H1 (cell line): ENCODE measurements at regions not wholly inside any gene's neighbourhood (a gene's known extent, or its start where the extent isn't known, plus 50 kb on each side); places are given as distances from the start of the nearest gene placed in this dataset.

Source experiments
- BACH1 ChIP-seq: IDR thresholded peaks from 2 replicates; pipeline ENCODE4 v1.6.1; 2012; ENCODE audit warnings: low read length, improper control_type of control experiment
- BCL11A ChIP-seq, 2 experiments: IDR thresholded peaks; one replicate each; pipeline ENCODE4 v1.6.1; 2011; ENCODE audit warnings: low read depth in 2 of 2, low read length in 2 of 2, mild to moderate bottlenecking in 2 of 2
- POLR2A ChIP-seq, 2 experiments: IDR thresholded peaks; 1 replicate in 1 of 2; 2 replicates in 1 of 2; pipeline ENCODE4 v1.6.1; 2011; ENCODE audit warnings: low read depth in 2 of 2, low read length in 2 of 2, mild to moderate bottlenecking in 2 of 2; ENCODE audit errors: control extremely low read depth in 1 of 2
- TCF12 ChIP-seq: IDR thresholded peaks from 2 replicates; pipeline ENCODE4 v1.6.1; 2011; ENCODE audit warnings: low read depth, mild to moderate bottlenecking, low read length
- TF ChIP-seq, protein P1 (sequence below), 3 experiments: IDR thresholded peaks; 1 replicate in 2 of 3; 2 replicates in 1 of 3; pipeline versions ENCODE4 v1.5.1 to v1.6.1; 2011; ENCODE audit warnings: low read length in 3 of 3, mild to moderate bottlenecking in 3 of 3, inconsistent platforms in 2 of 3, low read depth in 1 of 3, moderate library complexity in 1 of 3; ENCODE audit not compliant: insufficient read depth in 1 of 3; ENCODE audit errors: control extremely low read depth in 1 of 3
- TF ChIP-seq, protein P2 (sequence below): IDR thresholded peaks from 2 replicates; pipeline ENCODE4 v1.6.1; 2012; ENCODE audit warnings: inconsistent platforms

DNA sequence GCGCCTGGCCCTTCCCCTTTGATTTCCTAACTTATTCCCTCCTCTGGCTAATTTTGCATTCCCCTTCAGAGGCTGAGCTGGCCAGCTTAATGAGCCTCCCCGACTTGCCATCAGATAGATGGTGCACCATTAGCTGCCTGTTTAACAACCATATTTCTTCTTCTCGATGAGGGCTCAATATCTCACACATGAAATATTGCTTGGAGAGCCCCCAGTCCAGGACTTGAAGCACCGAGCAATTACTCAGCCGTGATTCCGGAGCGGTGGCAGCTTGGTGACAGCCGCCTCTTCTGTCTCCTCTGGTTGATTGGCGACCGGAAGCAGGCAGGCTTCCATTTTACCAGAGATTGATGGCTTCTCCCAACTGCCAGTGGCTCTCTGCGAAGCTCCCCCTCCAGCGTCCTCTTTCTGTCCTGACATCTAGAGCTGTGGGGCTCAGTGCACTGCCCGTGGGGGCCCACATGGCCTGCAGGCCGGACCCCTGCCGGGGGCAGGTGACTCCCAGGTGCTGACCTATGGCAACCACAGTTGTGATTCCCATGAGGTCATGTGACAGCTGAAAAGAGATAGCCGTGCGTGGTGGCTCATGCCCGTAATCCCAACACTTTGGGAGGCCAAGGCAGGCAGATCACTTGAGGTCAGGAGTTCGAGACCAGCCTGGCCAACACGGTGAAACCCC, 133.7 kb upstream of the SEC14L1 start (continued):
- TF ChIP-seq, protein P1, sequence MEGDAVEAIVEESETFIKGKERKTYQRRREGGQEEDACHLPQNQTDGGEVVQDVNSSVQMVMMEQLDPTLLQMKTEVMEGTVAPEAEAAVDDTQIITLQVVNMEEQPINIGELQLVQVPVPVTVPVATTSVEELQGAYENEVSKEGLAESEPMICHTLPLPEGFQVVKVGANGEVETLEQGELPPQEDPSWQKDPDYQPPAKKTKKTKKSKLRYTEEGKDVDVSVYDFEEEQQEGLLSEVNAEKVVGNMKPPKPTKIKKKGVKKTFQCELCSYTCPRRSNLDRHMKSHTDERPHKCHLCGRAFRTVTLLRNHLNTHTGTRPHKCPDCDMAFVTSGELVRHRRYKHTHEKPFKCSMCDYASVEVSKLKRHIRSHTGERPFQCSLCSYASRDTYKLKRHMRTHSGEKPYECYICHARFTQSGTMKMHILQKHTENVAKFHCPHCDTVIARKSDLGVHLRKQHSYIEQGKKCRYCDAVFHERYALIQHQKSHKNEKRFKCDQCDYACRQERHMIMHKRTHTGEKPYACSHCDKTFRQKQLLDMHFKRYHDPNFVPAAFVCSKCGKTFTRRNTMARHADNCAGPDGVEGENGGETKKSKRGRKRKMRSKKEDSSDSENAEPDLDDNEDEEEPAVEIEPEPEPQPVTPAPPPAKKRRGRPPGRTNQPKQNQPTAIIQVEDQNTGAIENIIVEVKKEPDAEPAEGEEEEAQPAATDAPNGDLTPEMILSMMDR (IDR thresholded peaks at IDR 0.05; ENCODE audit: control extremely low read depth in 1 of 3, insufficient read depth in 1 of 3, low read depth in 1 of 3, low read length in 3 of 3): no peak
- no peak for TF ChIP-seq BCL11A (IDR thresholded peaks at IDR 0.05; ENCODE audit: low read depth in 2 of 2, low read length in 2 of 2)
- TF ChIP-seq TCF12: no peak
- TF ChIP-seq, protein P2, sequence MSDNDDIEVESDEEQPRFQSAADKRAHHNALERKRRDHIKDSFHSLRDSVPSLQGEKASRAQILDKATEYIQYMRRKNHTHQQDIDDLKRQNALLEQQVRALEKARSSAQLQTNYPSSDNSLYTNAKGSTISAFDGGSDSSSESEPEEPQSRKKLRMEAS: no peak
- TF ChIP-seq BACH1: no peak
- no peak for TF ChIP-seq POLR2A (IDR thresholded peaks at IDR 0.05; ENCODE audit: control extremely low read depth in 1 of 2, low read depth in 2 of 2, low read length in 2 of 2)
